ENCODE measurements at regions not wholly inside any gene's neighbourhood (a gene's known extent, or its start where the extent isn't known, plus 50 kb on each side); places are given as distances from the start of the nearest gene placed in this dataset.
"Not testable (repeated sequence)": the region's sequence is repeated elsewhere in the genome, so short reads cannot be mapped to it uniquely, and the experiment has no call there.

DNA sequence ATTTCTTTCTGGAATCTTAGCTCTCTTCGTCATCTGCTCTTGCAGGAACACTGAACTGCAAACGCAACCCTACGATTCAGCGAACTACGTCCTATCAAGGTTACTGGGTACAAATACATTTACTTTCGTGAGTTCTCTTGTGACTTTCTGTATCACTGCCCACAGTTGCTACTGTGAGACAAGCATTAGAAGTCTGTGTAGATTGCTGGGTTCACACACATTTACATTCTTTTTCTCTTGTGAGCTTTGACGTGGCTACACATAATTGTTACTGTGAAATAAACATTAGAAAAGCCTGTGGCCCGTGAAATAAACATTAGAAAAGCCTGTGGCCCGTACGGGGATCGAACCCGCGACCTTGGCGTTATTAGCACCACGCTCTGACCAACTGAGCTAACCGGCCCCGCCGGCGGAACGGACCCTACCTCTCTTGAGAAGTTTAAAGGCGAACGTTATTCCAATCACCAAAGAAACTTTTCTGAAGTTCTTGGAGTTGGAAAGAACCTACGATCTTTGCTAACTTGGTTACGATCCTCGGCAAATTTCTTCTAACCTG lies 61.2 kb upstream of the ZNF322 start:
- not testable (repeated sequence) for DNase-seq

DNA sequence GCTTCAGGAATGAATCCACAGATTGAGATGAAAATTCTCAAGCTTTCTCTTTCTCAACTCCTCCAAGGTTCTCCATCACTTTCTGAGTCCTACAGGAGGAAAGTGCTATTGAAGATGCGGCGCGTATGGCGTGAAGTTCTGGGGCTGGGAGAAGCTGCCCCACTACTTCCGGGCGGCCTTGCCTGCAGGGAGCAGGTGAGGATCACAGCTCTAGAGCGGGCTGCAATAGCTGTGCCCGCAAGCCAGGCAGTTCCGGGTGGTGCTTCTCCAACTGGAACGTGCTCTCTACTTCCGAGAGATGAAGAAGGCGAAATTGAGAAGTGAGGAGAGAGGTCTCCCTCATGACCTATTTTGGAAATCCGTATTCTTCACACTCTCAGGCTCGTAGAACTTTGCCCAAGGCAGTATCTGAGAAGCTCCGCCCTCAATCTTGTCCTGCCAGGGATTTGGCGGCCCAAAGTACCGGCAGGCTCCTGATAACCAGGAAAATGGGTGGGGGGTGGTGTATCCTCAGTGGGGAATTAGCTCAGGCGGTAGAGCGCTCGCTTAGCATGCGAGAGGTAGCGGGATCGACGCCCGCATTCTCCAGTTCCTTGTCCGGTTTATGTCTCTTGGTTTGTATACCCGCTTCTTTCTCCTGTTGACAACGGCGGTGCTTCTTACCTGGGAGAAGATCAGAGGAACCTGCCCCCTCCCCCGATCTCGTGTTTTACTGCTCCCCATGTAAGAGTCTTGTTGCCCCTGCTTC lies 70.6 kb upstream of the ZNF322 start:
- not testable (repeated sequence) for DNase-seq

DNA sequence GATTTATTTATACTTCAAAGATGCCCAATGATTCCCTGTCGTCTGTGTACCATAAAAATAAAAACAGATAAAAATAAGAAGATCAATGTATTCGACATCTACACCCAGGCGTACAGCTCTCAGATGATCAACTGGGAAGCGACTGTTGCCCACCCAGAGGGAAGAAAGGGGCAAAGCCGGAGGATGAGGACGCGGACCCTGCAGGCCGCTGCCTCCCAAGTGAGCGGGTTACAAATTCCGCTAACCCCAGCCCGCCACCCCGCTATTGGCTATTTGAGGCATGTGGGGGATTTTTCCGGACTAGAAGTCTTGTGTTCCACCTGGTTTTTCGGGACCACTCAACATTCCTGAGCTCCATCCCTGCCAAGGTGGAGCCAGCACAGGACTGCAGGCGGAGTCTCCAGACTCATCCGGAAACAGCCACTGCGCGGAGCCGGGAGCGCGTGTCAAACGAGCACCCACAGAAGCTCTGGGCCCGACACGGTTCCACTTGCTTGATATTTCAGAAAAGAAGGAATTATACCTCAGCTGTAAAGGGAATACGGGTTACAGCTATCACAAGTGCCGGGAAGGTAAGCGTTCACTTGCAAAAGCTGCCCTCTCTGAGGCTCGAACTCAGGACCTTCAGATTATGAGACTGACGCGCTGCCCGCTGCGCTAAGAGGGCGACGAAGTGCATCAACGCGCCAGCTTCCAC lies 75.4 kb upstream of the ZNF322 start:
- not testable (repeated sequence) for DNase-seq

DNA sequence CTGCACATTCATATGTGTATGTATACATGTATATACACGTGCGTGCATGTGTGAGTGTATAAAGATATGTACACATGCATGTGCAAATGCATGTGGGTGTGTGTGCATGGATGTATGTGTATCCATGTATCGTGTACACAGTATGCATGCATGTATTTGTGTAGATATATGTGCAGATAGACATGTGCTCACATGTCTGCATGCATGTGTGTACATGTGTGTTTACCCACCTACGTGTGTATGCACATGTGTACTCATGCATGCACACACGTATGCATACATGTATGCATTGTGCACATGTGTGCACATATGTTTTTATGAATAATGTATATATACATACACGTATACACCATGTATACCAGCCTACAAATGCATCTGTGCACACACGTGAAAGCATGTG lies 80.3 kb upstream of the ZNF322 start:
- DNase-seq = no peak

DNA sequence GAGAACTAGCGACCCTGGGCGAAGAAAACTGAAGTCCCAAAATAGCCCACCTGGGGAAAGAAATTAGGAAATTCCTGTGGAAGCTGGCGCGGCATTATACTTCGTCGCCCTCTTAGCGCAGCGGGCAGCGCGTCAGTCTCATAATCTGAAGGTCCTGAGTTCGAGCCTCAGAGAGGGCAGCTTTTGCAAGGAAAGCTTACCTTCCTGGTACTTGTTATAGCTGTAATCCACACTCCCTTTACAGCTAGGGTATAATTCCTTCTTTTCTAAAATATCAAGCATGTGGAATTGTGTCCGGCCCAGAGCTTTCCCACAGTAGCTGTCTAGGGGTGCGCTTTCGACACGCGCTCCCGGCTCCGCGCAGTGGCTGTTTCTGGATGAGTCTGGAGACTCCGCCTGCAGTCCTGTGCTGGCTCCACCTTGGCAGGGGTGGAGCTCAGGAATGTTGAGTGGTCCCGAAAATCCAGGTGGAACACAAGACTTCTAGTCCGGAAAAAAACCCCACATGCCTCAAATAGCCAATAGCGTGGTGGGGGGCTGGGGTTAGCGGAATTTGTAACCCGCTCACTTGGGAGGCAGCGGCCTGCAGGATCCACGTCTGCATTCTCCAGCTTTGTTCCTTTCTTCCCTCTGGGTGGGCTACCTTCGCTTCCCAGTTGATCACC lies 83.7 kb upstream of the ZNF322 start:
- no peak for DNase-seq

DNA sequence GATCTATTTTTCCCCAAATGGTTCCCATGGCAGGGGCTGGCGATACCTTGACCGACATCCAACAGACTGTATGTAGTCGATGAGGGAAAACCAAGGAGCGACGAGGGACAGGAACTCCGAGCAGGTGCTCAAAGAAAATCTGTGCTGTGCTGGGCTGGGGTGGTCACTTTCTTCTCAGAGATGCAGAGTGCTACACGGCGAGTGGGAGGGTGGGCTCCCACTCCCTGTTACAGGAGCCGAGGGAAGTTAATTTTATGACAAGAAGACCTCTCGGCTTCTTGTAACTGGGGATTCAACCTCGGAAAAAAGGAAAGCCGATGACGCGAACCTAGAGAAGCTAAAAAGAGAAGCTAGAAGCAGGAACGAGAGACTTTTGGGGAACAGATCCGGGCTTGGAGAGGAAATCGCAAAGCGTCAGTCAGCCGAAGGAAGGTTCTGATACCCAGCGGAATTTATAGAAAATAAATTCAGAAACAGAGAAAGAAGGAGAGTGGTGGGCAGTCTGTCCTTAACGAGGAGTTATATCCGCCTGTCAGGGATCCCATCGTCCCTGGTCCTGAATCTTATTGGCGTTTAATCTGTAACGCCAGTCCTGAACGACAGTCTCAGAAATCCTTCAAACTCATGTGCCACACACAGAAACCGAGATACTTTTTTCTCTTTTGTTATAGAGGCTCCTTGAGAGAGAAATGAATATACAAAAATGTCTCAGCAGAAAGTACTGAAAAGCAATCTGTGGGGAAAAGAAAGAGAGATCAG lies 84.6 kb upstream of the ZNF322 start:
- no peak for DNase-seq

DNA sequence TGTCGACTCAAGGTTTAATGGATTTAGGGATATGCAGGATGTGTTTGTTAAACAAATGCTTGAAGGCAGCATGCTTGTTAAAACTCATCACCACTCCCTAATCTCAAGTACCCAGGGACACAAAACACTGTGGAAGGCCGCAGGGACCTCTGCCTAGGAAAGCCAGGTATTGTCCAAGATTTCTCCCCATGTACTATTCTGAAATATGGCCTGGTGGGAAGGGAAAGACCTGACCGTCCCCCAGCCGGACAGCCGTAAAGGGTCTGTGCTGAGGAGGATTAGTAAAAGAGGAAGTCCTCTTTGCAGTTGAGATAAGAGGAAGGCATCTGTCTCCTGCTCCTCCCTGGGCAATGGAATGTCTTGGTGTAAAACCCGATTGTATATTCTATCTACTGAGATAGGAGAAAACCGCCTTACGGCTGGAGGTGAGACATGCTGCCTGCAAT lies 85.3 kb upstream of the ZNF322 start:
- DNase-seq = not testable (repeated sequence)

DNA sequence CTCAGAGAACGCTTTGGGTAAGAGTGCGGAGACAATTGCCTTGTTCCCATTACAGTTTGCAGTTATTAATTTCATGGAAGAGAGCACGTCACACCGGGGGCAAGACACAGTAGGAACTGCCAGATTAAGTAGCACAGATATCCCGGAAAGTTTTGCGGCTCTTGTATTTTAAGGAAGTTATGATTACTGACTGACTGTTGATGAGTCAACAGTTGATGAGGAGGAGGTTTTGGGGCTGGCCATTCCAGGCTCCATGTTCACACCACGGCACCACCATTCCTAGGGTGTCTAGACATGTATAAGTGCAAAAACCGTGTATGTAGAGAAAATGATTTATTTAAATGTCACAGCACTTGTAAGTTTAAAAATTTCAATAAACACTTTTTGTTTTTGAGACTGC lies 86.4 kb upstream of the ZNF322 start:
- DNase-seq = not testable (repeated sequence)

DNA sequence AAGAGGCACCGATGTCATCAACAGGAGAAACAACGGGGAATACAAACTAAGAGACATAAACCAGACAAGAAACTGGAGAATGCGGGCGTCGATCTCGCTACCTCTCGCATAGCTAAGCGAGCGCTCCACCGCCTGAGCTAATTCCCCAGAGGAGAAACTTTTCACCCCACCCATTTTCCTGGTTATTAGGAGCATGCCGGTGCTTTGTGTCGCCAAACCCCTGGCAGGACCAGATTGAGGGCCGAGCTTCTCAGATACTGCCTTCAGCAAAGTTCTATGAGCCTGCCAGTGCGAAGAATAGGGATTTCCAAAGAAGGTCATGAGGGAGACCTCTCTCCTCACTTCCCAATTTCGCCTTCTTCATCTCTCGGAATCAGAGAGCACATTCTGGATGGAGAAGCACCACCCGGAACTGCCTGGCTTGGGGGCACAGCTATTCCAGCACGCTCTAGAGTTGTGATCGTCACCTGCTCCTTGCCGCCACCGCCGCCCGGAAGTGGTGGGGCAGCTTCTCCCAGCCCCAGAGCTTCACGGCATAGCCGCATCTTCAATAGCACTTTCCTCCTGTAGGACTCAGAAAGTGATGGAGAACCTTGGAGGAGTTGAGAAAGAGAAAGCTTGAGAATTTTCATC lies 89.7 kb upstream of the ZNF322 start:
- not testable (repeated sequence) for DNase-seq

DNA sequence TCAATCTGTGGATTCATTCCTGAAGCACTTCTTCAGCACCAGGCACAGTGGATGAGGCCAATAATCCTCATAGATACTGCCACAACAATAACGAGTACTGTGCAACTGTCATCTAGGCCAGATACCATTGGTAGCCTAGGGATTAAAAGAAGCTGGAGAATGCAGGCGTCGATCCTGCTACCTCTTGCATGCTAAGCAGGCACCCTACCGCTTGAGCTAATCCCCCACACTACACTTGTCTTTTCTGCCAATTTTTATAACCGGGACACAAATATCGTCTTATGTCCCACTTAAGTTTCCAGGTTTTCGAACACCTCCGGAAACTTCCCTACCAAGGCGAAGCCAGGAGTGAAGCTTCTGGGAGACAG lies 90.2 kb upstream of the ZNF322 start:
- DNase-seq = not testable (repeated sequence)

DNA sequence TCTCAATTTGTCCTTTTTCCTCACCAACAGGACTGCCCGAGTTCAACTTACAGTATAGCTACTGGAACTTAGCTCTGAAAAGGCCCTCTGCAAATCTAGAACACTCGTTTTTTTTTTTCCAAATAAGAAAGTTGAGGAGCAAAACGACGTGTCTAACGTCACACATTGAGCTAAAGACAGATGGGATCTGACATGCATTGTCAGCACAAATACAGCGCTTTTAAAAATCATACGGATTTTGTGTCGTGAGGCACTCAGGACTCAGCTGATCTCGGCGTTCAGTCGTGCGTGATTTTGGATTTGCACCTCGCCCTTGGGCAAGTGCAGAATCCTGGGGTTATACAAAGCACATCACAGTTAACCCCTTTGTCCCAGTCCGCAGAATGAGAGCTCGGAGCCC lies 94.7 kb upstream of the ZNF322 start:
- DNase-seq = no peak

DNA sequence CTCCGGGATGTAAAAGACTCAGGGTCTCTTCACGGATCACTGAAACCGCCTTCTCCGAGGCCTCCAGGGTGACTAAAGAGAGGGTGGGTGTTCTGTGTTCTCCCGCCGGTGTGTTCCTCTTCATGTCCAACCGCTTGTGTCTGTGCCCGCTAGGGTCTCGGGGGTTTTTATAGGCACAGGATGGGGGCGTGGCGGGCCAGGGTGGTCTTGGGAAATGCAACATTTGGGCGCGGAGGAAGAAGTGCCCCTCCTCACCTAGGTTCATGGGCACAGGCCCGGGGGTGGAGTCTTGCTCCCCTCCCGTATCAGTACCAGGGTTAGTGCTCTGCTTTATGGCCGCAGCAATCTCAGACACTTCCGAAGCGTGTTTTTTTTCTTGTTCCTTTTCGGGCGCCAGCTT lies 95.3 kb upstream of the ZNF322 start:
- not testable (repeated sequence) for DNase-seq

DNA sequence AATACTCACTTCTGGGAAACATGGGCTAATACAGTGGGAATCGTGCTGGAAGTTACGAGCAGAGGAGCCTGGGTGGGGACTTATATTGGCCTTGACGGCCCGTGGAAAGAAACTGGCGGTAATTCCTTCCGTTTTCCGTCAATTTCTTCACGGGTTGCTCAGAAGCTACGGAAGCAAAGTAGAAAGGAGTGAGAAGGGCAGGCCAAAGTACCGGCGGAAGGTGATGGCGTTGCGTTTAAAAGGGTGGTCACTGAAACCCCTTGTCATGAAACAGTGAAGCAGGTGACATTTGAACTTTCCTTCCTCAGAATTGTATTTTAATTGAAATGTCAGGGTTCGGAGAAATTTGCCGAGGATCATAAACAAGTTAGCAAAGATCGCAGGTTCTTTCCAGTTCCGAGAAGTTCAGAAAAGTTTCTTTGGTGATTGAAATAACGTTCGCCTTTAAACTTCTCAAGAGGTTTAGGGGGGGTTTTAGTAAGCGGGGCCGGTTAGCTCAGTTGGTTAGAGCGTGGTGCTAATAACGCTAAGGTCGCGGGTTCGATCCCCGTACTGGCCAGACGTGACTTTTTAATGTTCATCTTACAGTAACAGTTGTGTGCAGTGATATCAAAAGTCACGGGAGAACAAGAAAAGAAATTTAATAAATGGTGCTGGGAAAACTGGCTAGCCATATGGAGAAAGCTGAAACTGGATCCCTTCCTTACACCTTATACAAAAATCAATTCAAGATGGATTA lies 96.7 kb upstream of the ZNF322 start:
- not testable (repeated sequence) for DNase-seq

DNA sequence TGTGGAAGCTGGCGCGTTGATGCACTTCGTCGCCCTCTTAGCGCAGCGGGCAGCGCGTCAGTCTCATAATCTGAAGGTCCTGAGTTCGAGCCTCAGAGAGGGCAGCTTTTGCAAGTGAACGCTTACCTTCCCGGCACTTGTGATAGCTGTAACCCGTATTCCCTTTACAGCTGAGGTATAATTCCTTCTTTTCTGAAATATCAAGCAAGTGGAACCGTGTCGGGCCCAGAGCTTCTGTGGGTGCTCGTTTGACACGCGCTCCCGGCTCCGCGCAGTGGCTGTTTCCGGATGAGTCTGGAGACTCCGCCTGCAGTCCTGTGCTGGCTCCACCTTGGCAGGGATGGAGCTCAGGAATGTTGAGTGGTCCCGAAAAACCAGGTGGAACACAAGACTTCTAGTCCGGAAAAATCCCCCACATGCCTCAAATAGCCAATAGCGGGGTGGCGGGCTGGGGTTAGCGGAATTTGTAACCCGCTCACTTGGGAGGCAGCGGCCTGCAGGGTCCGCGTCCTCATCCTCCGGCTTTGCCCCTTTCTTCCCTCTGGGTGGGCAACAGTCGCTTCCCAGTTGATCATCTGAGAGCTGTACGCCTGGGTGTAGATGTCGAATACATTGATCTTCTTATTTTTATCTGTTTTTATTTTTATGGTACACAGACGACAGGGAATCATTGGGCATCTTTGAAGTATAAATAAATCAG lies 106.8 kb upstream of the ZNF322 start:
- not testable (repeated sequence) for DNase-seq

DNA sequence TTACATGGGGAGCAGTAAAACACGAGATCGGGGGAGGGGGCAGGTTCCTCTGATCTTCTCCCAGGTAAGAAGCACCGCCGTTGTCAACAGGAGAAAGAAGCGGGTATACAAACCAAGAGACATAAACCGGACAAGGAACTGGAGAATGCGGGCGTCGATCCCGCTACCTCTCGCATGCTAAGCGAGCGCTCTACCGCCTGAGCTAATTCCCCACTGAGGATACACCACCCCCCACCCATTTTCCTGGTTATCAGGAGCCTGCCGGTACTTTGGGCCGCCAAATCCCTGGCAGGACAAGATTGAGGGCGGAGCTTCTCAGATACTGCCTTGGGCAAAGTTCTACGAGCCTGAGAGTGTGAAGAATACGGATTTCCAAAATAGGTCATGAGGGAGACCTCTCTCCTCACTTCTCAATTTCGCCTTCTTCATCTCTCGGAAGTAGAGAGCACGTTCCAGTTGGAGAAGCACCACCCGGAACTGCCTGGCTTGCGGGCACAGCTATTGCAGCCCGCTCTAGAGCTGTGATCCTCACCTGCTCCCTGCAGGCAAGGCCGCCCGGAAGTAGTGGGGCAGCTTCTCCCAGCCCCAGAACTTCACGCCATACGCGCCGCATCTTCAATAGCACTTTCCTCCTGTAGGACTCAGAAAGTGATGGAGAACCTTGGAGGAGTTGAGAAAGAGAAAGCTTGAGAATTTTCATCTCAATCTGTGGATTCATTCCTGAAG lies 111.6 kb upstream of the ZNF322 start:
- not testable (repeated sequence) for DNase-seq

DNA sequence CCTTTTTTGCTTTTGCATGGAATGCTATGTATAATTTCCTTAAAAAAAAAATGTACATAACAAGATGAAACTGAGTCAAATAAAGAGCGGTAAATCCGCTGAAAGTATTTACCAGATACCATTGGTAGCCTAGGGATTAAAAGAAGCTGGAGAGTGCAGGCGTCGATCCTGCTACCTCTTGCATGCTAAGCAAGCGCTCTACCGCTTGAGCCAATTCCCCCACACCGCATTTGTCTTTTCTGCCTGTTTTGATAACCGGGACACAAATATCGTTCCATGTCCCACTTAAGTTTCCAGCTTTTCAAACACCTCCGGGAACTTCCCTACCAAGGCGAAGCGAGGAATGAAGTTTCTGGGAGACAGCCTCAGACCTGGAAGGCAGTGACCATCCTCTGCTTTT lies 113.9 kb upstream of the ZNF322 start:
- not testable (repeated sequence) for DNase-seq

DNA sequence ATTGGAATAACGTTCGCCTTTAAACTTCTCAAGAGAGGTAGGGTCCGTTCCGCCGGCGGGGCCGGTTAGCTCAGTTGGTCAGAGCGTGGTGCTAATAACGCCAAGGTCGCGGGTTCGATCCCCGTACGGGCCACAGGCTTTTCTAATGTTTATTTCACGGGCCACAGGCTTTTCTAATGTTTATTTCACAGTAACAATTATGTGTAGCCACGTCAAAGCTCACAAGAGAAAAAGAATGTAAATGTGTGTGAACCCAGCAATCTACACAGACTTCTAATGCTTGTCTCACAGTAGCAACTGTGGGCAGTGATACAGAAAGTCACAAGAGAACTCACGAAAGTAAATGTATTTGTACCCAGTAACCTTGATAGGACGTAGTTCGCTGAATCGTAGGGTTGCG lies 121.0 kb upstream of the ZNF322 start:
- not testable (repeated sequence) for DNase-seq

DNA sequence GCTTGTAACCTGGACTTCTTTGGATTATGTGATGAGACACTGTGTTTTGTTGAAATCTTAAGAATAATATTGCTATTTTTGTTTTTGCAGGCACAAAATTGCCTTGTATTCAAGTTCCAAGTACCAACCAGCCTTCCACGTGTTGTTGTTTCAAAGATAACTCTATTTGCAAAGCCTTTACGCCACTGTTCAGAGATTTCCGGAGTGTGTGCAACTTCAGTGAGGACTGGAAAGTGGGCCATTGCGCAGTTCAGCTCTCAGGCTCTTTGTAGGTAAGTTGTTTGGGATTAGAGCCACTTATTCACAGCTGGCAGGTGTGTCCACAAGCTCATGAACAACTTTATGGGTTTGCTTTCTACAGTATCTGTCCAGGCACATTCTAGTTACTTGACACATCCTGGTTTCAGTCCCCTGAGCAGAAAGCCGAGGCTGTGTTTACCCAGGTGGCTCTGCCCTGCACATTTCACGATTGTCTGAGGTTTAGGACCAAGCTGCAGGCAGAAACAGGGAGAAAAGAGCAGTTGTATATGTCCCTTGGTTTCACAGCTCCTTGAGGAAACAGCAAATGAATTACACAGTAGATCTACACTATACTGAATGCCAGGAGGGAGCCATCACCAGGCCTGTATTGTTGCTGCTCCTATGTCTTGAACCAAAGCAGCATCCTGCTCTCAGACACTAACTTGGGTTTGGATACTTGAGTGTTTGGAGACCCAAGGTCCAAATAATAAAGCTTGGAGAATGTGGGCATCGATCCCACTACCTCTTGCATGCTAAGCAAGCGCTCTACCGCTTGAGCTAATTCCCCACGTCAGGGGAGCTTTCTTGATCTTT lies 136.1 kb upstream of the ZNF322 start:
- DNase-seq = not testable (repeated sequence)

All from activated T-cell treated with anti-CD3 and anti-CD28 coated beads for 4 hours (primary cell).